GM21528 (cell line): ENCODE measurements at regions not wholly inside any gene's neighbourhood (a gene's known extent, or its start where the extent isn't known, plus 50 kb on each side); places are given as distances from the start of the nearest gene placed in this dataset.

Experiments
- ATAC-seq: cut with Tn5 transposase; IDR thresholded peaks from one replicate; pipeline ENCODE4 v1.9.1; 2021; ENCODE audit warnings: mild to moderate bottlenecking, moderate library complexity; ENCODE audit not compliant: unreplicated experiment, low FRiP score

DNA sequence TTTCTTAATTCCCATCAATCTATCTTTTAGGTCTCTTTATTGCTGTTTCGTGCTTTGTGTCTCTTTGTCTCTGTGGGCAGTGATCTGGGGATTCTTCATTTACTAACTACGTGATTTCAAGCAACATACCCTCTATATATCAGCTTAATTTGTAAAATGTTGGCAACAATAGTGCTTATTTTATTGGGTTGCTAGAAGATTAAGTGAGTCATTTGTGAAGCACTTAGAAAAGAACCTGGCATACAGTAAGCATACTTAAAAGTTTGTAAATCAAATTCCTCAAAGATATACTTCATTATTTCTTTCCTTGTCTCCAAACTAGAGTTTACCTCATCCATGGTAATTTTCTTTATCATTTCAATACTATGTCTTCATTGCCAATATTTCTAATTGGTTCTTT is 669.7 kb downstream of the MAT2B start:
- ATAC-seq = no peak

DNA sequence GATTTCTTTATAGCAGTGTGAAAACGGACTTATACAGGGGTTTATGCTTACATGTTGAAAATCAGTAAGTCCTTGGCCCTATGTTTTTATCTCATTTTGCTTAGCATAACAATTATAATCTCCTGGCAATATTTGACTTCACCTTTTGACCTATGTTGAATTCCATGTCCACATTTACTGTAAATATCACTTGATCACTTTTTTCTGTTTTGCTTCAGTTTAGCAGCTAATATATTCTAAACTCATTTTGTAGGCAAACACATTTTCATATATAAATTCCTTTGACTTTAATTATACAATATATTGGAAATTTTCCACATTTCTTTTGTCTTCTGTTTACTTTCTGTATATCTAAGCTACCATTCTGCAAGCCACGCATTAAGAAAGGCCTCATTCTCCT is 674.0 kb downstream of the MAT2B start:
- ATAC-seq = no peak

DNA sequence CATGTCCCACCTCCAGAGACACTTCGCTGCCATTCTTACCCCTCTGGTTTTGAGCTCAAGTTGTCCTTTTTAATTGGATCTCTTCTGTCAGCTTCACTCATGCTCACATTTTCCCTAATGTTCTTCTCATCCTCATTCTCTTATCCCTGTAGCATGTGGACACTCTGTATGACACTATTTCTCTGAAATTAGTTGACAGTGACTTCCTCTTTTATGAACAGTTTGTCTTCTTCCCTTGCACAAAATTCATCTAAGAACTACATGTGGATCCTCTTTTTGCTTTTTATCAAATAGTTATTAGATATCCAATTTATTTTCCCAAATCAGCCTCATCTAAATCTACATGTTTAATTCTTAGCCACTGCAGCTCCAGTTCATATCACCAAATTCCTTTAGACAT is 676.2 kb downstream of the MAT2B start:
- no peak for ATAC-seq

DNA sequence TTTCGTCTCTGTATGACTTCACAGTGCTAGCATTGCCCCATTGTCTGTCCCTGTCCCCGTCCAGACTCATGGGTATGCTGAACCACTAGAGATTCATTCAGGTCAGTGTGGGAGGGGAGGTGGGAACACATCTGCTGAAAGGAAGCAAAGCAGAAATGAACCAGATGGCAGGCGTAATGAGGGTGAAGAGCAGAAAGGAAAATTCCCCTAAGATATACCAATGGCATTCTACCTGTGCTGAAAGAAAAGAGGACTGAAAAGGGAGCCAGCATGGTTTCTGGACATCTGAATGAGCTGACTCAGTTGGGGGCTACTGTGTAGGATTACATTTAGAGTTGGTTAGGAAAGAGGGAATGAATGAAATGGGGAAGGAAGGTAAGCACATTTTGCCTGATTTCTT is 678.7 kb downstream of the MAT2B start:
- no peak for ATAC-seq

DNA sequence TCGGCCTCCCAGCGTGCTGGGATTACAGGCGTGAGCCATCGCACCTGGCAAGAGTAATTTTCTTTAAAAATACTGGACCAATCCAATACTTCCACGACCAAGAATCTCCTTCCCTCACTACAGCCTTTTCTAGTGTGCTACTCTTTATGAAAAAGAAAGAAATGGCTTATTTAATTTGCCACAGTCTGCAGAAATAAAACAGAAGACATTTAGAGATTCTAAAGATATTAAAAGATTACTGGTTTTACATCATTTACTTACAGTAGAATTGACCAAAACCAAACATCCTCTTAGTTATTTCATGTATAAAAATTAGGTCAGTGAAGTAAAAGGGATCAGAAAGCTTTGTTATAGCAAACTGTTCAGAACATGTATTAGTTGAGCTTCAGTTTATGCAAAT is 679.6 kb downstream of the MAT2B start:
- no peak for ATAC-seq

DNA sequence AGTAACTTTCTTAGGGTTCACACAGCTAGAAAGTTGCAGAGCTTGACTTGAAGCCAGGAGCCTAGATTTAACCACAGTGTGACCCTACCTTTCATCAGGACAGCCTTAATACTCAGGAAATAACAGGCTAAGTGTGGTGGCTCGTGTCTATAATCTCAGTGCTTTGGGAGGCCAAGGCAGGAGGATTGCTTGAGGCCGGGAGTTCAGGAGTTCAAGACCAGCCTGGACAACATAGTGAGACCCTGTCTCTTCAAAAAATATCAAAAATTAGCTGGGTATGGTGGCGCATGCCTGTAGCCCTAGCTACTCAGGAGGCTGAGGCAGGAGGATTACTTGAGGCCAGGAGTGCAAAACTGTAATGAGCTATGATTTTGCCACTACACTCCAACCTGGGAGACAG is 681.1 kb downstream of the MAT2B start:
- ATAC-seq = no peak

DNA sequence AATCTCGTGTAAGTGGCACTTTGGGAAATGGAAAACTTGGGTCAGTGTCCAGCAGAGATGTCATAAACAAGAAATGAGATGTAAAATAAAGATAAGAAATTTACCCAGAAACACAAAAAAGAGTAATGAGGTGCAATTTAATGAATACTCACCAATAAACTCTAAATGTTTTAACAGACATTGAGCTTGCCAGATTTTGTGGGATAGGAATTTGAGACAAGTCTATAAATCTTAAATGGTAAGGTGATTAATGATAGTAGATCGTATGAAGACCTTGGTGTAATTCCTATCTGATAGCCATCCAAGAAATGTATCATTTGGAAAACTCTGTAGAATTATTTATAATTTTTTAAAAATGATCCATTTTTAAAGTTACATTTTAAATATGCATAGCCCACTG is 682.4 kb downstream of the MAT2B start:
- ATAC-seq = no peak

DNA sequence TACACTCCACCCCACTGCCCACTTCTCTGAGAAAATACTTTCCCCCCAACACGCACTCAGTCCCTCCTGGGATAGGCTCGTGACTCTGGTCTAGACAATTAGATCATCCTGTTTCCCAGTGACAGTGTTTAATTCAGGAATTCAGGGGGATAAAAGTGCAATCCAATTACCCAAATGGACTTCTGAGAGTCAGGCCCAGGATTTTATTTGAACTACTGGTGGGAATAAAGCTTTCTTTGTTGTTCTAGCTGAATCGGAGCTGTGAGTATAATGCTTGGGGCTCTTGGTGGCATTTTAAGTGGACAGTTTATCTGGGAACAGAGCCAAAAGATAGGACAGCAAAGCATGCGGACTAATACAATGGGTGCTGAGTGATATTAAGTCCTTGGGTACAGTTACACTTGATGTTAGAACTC is 683.3 kb downstream of the MAT2B start:
- ATAC-seq = no peak

DNA sequence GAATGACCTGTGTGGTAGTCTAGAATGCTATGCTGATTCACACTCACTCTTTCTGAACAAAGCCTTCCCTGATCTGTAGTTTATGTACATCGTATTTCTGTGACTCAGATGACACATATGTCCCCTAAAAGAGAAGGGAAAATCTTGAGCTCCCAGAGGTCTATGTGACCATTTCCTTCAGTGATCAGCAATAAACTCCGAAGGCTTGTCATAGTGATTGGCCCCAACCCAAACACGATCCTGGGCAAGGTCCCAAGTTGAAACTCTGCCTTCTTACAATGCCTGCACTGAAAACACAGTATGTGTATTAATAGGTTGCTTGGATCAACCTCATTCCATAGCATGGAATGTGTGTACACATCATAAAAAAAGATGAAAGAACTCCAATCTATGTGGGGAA is 685.8 kb downstream of the MAT2B start:
- no peak for ATAC-seq

DNA sequence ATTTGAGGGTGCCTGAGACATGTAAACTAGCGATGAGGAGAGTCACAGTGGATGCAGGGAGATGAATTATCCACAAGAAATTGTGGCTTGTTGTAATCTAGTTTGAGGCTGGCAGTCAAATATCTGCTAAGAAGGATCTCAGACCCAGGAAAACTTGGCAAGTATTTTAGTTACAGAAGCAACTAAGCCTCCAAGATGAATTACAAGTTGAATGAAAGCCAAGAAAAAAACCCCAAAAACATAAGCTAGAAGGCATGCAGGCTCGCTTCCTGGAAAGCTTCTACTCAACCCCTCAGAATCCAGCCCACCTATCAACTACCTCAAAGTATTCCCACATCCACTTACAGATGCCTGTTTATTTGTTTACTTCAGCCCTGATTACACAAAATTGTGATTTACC is 696.9 kb downstream of the MAT2B start:
- no peak for ATAC-seq

DNA sequence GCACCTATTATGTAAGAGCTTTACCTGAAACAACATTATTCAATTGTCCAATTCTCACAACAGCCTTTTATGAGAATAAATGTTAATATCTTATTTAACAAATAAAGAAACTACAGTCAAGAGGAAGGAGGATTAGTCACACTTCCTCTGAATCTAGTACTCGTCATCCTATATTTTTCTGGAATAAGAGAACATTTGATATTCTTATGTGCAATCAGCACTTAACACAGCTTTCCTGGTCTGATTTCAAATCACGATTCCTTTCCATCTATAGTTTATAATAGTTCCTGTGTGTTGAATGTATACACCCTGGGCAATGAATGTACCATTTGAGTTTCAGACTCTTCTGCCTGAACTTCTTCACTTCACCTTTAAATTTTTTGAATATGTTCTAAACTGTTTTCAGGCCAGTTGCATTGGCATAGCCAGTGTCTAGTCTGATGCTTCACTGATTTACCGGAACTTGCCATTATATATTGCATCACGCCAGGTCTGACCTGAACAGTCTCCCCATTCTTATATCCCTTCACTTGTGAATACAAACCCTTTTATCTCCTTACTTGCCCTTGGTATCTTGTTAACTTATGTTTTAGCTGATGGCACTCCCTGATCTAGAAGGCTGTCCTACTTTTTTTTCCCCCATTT is 698.3 kb downstream of the MAT2B start:
- no peak for ATAC-seq

DNA sequence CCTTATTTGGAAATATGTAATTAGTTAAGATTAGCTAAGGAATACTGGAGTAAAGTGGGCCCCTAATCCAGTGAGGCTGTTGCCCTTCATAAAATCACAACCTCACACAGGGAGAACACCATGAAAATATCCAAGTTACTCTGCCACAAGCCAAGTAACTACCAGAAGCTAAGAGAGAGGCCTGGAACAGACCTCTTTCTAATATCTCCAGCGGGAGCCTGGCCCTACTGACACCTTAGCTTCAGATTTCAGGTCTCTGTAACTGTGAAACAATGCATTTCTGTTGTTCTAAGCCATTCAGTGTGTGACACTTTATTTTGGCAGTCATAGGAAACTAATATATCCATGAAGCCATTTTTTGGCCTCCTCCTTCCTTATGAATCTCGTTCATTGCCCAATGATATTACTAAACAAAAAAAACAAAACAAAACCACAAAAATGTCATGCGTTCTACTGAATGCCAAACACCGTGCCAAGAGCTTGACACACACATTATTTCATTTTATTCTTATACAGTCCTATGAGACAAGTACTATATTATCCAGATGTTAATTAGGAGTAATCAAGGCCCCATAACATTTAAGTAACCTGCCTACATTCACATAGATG is 699.0 kb downstream of the MAT2B start:
- no peak for ATAC-seq

DNA sequence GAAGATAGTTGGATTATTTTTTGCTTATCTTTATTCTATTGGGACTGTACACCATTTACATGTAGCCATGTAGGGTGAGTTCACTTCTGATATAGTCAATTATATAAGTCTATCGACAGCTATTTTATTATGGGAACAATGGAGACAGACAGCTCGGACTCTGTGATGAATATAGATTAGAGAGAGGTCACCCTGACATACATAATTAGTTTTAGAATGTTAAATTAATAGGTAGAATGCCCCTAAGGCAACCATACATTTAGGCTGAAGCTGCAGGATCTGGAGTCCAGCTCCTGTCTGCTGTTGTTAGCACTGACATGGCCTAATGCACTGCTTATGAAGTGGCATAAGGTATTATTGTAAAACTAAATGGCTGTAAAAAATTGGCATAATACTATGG is 700.8 kb downstream of the MAT2B start:
- no peak for ATAC-seq

DNA sequence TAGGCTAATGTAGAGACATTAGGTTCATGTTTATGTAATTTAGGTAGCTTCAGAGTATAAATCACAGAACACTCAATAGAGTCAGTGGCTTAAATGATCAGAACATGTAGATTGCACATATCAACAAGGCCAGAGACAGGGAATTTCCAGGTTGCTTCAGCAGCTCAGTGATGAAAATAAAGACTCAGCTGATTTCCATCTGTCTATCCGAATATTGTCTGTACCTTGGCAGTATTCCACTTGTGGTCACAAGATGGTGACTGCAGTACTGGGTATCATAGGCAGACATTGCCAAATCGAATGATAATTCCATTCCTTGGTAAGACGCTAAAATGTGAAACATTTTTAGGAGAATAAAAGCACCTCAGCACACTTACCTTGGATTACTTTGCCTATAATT is 702.2 kb downstream of the MAT2B start:
- no peak for ATAC-seq

DNA sequence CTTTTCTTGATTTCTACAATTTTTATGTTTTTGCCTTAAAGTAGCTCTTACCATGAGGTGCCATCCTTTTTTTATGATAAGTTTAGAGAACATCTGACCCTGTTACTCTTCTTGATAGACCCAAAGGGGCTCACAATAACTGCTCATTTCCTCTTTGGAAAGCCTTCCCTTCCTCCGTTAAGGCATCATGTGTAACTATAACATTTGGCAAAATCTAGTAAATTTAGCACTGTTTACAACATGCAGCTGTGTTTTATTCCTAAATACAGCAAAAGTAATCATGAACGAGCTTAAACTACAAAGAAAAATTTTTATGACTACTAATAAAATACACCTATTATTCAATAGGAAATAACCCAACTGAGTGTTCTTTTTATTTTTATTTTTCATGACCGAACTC is 705.1 kb downstream of the MAT2B start:
- no peak for ATAC-seq

DNA sequence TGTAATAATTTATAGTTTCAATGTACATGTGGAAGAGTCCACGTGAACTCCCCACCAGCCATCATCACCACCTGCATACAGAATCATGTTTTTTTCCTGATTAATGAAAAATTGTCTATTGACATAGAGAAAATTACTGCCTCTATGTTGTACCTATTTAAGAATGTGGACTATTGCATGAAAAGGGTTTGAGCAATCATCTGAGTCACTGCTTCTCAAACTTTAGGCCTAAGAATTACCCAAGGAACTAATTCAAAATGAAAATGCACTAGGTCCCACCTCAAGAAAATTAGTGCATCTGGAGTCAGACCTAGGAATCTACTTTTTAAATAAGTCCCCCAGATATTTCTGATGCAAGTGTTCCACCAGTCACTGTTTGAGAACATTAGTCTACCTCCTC is 709.3 kb downstream of the MAT2B start:
- no peak for ATAC-seq

DNA sequence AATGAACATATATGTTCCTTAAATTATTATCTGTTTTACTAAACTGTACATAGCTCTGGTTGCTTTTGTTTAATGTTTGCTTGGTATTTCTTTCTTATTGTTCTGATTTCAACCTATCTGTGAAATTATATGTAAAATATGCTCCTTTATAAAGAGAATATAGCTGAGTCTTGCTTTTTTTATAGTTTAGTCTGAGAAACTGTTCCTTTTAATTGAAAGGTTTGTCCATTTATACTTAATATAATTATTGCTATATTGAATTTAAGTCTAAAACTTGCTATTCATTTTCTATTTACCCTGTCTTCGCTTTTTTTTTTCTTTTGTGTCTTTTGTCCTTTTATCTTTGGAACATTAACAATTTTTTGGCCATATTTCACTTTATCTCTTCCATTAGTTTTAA is 712.0 kb downstream of the MAT2B start:
- no peak for ATAC-seq

DNA sequence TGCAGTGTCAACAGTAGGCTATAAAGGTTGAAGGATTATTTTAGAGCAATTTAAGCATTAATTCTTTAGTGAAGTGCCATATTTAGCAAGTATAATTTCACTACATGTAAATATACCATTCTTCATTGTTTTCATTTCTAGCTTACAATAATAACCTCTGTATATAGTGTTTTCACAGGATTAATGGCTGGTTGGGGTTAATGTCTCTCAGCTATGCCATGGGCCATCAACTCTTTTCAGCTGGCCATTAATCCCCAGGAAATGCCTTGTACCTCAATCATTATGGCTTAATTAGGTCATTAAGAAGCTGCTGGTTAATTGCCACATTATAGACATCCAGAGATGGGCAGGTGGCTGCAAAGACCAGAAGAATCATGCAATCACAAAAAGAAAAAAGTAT is 715.1 kb downstream of the MAT2B start:
- ATAC-seq = no peak

DNA sequence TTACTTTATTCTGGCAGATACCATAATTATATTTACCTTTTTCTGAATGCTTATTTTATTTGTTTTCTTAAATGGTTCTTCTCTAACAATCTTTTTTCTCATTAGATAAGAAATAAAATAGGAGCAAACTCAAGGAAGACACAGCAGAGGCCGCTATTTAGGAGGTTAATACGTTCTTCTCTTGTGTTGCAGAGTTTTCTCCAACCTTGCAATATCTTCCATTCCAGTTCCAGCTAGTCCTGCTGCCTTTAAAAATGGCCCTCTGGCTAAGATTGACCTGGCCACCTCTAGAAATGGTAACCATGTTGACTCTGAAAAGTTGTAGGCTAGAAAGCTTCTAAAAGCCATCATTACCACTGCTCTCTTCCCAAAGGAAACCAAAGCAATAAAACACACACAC is 718.8 kb downstream of the MAT2B start:
- no peak for ATAC-seq

DNA sequence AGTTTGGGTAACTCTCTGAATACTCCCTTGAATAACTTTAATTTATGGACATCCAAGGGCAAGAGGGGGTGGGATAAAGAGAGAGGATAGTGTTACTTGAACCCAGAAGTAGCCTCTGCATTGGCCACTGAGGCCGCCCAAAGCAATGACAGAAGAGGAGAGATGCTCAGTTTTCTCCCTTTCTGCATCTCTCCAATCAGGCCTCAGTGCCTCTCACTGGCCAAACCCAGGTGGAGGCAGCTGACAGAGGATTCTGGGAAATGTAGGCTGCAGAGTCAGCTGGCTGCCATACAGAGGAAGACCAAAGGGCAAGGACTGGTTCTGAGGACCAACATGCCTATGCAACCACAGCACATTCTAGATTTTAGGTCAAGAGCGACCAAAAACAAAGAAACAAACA is 719.4 kb downstream of the MAT2B start:
- no peak for ATAC-seq

DNA sequence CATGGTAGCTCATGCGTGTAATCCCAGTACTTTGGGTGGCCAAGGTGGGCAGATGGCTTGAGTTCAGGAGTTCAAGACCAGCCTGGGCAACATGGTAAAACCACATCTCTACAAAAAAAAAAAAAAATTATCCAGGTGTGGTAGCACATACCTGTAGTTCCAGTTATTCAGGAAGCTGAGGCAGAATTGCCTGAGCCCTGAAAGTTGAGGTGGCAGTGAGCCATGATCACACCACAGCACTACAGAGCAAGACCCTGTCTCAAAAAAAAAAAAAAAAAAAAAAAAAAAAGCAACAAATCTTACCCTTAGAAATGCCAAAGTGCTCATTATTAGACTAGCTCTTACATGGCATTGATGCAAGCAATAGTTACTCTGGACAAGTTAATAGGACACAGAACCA is 724.9 kb downstream of the MAT2B start:
- no peak for ATAC-seq

DNA sequence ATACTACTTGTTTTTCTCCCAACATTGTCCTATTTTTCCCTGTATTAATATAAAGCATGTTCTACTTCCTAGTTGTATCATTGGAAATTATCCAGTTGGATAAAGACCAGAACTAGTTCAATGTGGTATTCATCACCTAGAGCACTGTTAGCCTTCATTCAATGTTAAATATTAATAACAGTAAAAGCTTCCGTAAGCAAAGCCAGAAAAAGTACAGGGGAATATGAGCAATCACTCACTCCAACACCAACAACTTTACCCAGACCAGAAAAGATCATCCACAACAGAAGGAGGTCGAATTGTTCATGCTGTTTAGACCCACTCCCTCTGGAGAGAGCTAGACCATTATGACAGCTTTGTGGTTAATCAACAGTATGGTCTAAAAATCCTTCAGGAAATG is 728.4 kb downstream of the MAT2B start:
- no peak for ATAC-seq

DNA sequence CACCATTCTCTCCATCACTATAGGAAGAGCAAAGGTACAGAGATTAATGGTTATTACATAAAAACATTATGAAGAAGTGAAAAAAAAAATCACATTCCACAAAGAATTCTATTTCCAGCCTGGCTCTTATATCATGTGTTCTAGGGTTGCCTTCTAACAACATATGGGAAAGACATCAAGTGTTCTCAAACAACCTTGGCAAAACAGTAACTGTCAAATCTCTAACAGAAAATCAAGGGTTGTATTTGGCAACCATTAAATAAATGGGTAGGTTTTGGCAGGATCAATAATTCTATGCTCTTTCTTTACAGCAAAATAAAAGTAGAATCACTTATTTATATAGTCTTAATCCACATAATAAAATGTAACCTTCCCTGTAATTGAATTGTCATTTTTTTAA is 728.9 kb downstream of the MAT2B start:
- ATAC-seq = no peak
